ENCODE measurements at regions not wholly inside any gene's neighbourhood (a gene's known extent, or its start where the extent isn't known, plus 50 kb on each side); places are given as distances from the start of the nearest gene placed in this dataset.

- no peak overlapping the region for H3K27ac ChIP-seq
- no peaks in the 10 kb centered on the region for H3K4me1 ChIP-seq
- H3K27me3 ChIP-seq, result no peaks in the 10 kb centered on the region
- WGBS, 2 donors, result 81% methylated on average over 4 of the region's 4 CpGs
- no peaks in the 10 kb centered on the region for H3K9me3 ChIP-seq
- TF ChIP-seq CTCF (IDR thresholded peaks at IDR 0.05), result no peak
- TF ChIP-seq POLR2A (IDR thresholded peaks at IDR 0.05), result no peak
- no peak for DNase-seq
- H3K4me3 ChIP-seq (replicated peaks in 1 of 3), result no peak overlapping the region
- intact Hi-C loops (cut with DNase I), result no loop called here
- H3K36me3 ChIP-seq, result no peaks in the 10 kb centered on the region
Measured at GRCh38 chr16:65756163-65756562, 610.3 kb upstream of the CDH5 start.

- Histone ChIP-seq H3K27me3 (no peaks in the 10 kb centered on the region), H3K4me3 (replicated peaks in 1 of 3) (no peak overlapping the region), H3K36me3 (no peaks in the 10 kb centered on the region), H3K4me1 (no peaks in the 10 kb centered on the region), H3K9me3 (no peaks in the 10 kb centered on the region), H3K27ac (no peak overlapping the region)
- intact Hi-C loops (cut with DNase I), result no loop called here
- DNase-seq, result no peak
- WGBS, 2 donors, result 87 to 91% methylated on average over 19 of the region's 19 CpGs
- TF ChIP-seq POLR2A (IDR thresholded peaks at IDR 0.05) (no peak), CTCF (IDR thresholded peaks at IDR 0.05) (no peak)
Measured at GRCh38 chr16:65754820-65755691, 611.4 kb upstream of the CDH5 start.

- DNase-seq, result no peak
- Histone ChIP-seq H3K27me3 (no peaks in the 10 kb centered on the region), H3K36me3 (no peaks in the 10 kb centered on the region), H3K9me3 (no peaks in the 10 kb centered on the region), H3K4me1 (no peaks in the 10 kb centered on the region), H3K4me3 (replicated peaks in 1 of 3) (no peak overlapping the region), H3K27ac (no peak overlapping the region)
- whole genome bisulfite sequencing, 2 donors, result 64 to 77% methylated on average over 1 of the region's 1 CpG
- intact Hi-C loops (cut with DNase I), result no loop called here
- no peak for TF ChIP-seq CTCF (IDR thresholded peaks at IDR 0.05)
- no peak for TF ChIP-seq POLR2A (IDR thresholded peaks at IDR 0.05)
Measured at GRCh38 chr16:65752522-65752844, 614.0 kb upstream of the CDH5 start.

- no peak for DNase-seq
- H3K9me3 ChIP-seq, result no peaks in the 10 kb centered on the region
- intact Hi-C loops (cut with DNase I), result no loop called here
- H3K4me1 ChIP-seq, result no peaks in the 10 kb centered on the region
- no peak overlapping the region for H3K27ac ChIP-seq
- TF ChIP-seq CTCF (IDR thresholded peaks at IDR 0.05) (no peak), POLR2A (IDR thresholded peaks at IDR 0.05) (no peak)
- no peaks in the 10 kb centered on the region for H3K36me3 ChIP-seq
- no peaks in the 10 kb centered on the region for H3K27me3 ChIP-seq
- no peak overlapping the region for H3K4me3 ChIP-seq (replicated peaks in 1 of 3)
- 60 to 70% methylated on average over 8 of the region's 8 CpGs for WGBS, 2 donors
Measured at GRCh38 chr16:65751622-65752521, 614.6 kb upstream of the CDH5 start.

GRCh38 chr16:65749506-65749905 is 617.0 kb upstream of the CDH5 start:
- H3K36me3 ChIP-seq, result no peaks in the 10 kb centered on the region
- intact Hi-C loops (cut with DNase I), result no loop called here
- H3K4me1 ChIP-seq, result no peaks in the 10 kb centered on the region
- H3K4me3 ChIP-seq (replicated peaks in 1 of 3), result no peak overlapping the region
- DNase-seq, result no peak
- no peak overlapping the region for H3K27ac ChIP-seq
- no peaks in the 10 kb centered on the region for H3K9me3 ChIP-seq
- TF ChIP-seq POLR2A (IDR thresholded peaks at IDR 0.05) (no peak), CTCF (IDR thresholded peaks at IDR 0.05) (no peak)
- no peaks in the 10 kb centered on the region for H3K27me3 ChIP-seq
- WGBS, 2 donors, result 35 to 41% methylated on average over 6 of the region's 6 CpGs
